ENCODE measurements at regions not wholly inside any gene's neighbourhood (a gene's known extent, or its start where the extent isn't known, plus 50 kb on each side); places are given as distances from the start of the nearest gene placed in this dataset.

- Histone ChIP-seq H3K27me3 (ENCODE audit: insufficient read depth in 3 of 3, low read length in 2 of 3) (no peaks in the 10 kb centered on the region), H3K36me3 (ENCODE audit: insufficient read depth in 1 of 2, low read depth in 1 of 2) (no peaks in the 10 kb centered on the region), H3K4me1 (peaks cover 6% of the 10 kb centered on the region), H3K27ac (no peak overlapping the region), H3K4me3 (no peak overlapping the region), H3K9me3 (no peaks in the 10 kb centered on the region)
- intact Hi-C loops (cut with DNase I) = no loop called here
- WGBS, 3 donors = 83 to 86% (median 84%) methylated on average over 2 of the region's 2 CpGs
- no peak for TF ChIP-seq CTCF (IDR thresholded peaks at IDR 0.05)
- DNase-seq (no peak), ATAC-seq (no peak)
Observed at GRCh38 chr14:31963587-31963986, 113.5 kb upstream of the ARHGAP5 start.

- ATAC-seq (no peak), DNase-seq (no peak)
- WGBS, 3 donors = 72 to 80% (median 76%) methylated on average over 6 of the region's 6 CpGs
- Histone ChIP-seq H3K4me1 (peaks cover 9% of the 10 kb centered on the region), H3K4me3 (no peak overlapping the region), H3K36me3 (ENCODE audit: insufficient read depth in 1 of 2, low read depth in 1 of 2) (no peaks in the 10 kb centered on the region), H3K27me3 (ENCODE audit: insufficient read depth in 3 of 3, low read length in 2 of 3) (no peaks in the 10 kb centered on the region), H3K27ac (no peak overlapping the region), H3K9me3 (no peaks in the 10 kb centered on the region)
- intact Hi-C loops (cut with DNase I) = no loop called here
- TF ChIP-seq CTCF (IDR thresholded peaks at IDR 0.05) = no peak
Observed at GRCh38 chr14:31964490-31964889, 112.6 kb upstream of the ARHGAP5 start.

DNA sequence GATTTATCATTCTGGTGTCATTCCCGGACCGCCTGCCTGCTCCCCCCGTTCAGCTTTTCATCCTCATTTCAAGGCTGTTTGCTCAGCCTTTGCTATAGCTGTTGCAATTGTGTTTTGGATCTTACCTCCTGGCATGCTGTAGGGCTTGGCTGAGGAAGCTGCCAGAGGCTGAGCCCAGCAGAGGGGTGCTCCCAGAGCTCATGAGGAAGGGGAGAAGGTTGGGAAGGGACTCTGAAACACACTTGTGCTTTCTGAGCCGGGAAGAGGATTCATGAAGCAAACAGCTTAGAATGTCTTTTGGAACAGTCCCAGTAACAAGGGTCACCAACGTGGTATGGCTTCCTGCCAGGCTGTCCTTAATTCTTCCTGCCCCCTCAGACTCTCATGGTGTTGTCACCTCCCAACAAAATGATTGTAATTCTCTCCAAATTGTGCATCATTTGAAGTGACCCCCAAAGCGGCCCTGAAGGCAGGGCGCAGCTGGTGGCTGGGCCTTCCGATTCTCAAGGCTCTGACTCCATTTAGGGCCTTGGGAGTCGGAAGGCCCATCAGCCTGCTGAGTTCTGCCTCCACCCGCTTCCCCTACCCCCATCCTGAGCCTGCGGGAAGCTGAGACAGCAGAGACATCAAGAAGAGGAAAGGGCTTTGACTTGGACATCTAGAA is 111.9 kb upstream of the ARHGAP5 start:
- intact Hi-C loops (cut with DNase I) = no loop called here
- Histone ChIP-seq H3K36me3 (ENCODE audit: insufficient read depth in 1 of 2, low read depth in 1 of 2) (no peaks in the 10 kb centered on the region), H3K27me3 (ENCODE audit: insufficient read depth in 3 of 3, low read length in 2 of 3) (no peaks in the 10 kb centered on the region), H3K4me3 (no peak overlapping the region), H3K27ac (no peak overlapping the region), H3K4me1 (peaks cover 11% of the 10 kb centered on the region), H3K9me3 (no peaks in the 10 kb centered on the region)
- WGBS, 3 donors = 54 to 61% (median 56%) methylated on average over 11 of the region's 11 CpGs
- TF ChIP-seq CTCF (IDR thresholded peaks at IDR 0.05) = no peak
- ATAC-seq (no peak), DNase-seq (no peak)

DNA sequence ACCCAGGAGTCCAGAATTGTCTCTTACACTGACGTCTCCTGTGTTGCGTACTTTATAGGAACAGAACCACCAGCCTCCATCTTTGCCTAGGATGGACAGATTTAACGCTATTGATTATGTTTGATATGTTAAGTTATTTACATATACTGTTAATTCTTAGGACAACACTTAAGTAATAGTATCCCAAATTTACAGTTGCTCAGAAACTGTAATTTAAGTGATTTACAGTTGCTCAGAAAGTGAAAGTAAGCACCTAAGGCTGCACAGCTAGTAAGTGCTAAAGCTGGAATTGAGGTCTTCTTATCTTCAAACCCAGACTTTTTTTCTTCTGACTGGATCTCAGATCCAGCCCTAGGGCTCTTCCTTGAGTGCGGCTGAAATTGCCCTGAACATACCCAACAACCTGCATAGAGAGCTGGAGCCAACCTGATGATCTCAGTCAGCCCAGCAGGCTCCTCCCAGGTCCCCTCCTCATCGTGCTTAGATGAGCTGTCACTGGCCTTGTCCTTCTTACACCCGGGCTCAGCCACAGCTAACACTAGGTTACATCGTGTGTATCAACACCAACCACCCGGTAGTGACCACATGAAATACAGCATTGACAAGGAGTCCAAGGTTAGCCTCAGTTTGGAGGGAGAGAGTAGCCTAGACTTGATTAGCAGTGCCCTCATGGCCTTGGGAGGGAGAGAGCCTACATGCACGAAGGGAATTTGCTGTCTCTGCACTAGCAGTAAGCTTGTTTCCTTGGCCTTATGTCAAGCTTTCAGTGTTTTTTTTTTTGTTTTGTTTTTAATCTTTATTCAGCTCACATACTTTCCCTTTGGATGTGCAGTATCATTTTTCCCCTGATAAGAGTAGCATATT is 111.1 kb upstream of the ARHGAP5 start:
- intact Hi-C loops (cut with DNase I) = no loop called here
- Histone ChIP-seq H3K9me3 (peaks cover 4% of the 10 kb centered on the region), H3K4me1 (peaks cover 11% of the 10 kb centered on the region), H3K27ac (no peak overlapping the region), H3K4me3 (no peak overlapping the region), H3K27me3 (ENCODE audit: insufficient read depth in 3 of 3, low read length in 2 of 3) (no peaks in the 10 kb centered on the region), H3K36me3 (ENCODE audit: insufficient read depth in 1 of 2, low read depth in 1 of 2) (no peaks in the 10 kb centered on the region)
- TF ChIP-seq CTCF (IDR thresholded peaks at IDR 0.05) = no peak
- DNase-seq = no peak
- ATAC-seq = peak in 3 of 4 donors; percentile 30 to 65 (median 35)
- 48 to 56% (median 51%) methylated on average over 9 of the region's 9 CpGs for WGBS, 3 donors
